H1 (cell line): ENCODE measurements at regions not wholly inside any gene's neighbourhood (a gene's known extent, or its start where the extent isn't known, plus 50 kb on each side); places are given as distances from the start of the nearest gene placed in this dataset.

Experiments
- CTCF ChIA-PET: fragments of 300-600 bp; sonication (Branson Sonifier 250); formaldehyde crosslinking; loops from one replicate; lab custom pipeline; 2021; ENCODE audit not compliant: partially characterized antibody; lab: Charles Lee
- POLR2A ChIA-PET: fragments of 300-600 bp; sonication (Branson Sonifier 250); formaldehyde crosslinking; loops from one replicate; lab custom pipeline; 2021; ENCODE audit warnings: inconsistent platforms; ENCODE audit not compliant: partially characterized antibody; lab: Charles Lee
- DNase-seq, 2 experiments: peaks; one replicate each; pipeline versions ENCODE4 v3.0.0 to v3.0.0-alpha.2; 2010 to 2022; ENCODE audit warnings: low spot score in 2 of 2, low read depth in 1 of 2, mixed read lengths in 1 of 2
- FAIRE-seq: peaks from 2 replicates; lab custom pipeline; 2011; peaks lifted over from hg19 to GRCh38; lab: Jason Lieb, UNC
- H2AFZ ChIP-seq: 2 replicates; pipeline ENCODE4 v1.8.1; 2012; ENCODE audit warnings: low read length, inconsistent platforms
- H2AK5ac ChIP-seq: 2 replicates; pipeline ENCODE4 v1.6.1; 2013; ENCODE audit warnings: low read depth, low read length
- H2BK120ac ChIP-seq: replicated peaks from 2 replicates; pipeline ENCODE3; 2013; ENCODE audit warnings: low read depth, low read length, inconsistent platforms
- H2BK12ac ChIP-seq: 2 replicates; pipeline ENCODE4 v1.6.1; 2013; ENCODE audit warnings: low read depth, low read length
- H2BK15ac ChIP-seq: 2 replicates; pipeline ENCODE4 v1.6.1; 2013; ENCODE audit warnings: low read length
- H2BK20ac ChIP-seq: 2 replicates; pipeline ENCODE4 v1.6.1; 2013; ENCODE audit warnings: low read length
- H2BK5ac ChIP-seq: 2 replicates; pipeline ENCODE4 v1.6.1; 2013; ENCODE audit warnings: low read depth, low read length
- H3K14ac ChIP-seq: 2 replicates; pipeline ENCODE4 v1.6.1; 2013; ENCODE audit warnings: inconsistent platforms; ENCODE audit not compliant: insufficient read length
- H3K18ac ChIP-seq: 2 replicates; pipeline ENCODE4 v1.6.1; 2013; ENCODE audit warnings: low read length; ENCODE audit errors: extremely low read depth
- H3K23ac ChIP-seq: 2 replicates; pipeline ENCODE4 v1.6.1; 2013; ENCODE audit warnings: inconsistent platforms; ENCODE audit not compliant: insufficient read length
- H3K23me2 ChIP-seq: 2 replicates; pipeline ENCODE4 v1.6.1; 2013; ENCODE audit warnings: low read depth, low read length
- H3K27ac ChIP-seq: 2 replicates; pipeline ENCODE4 v1.6.1; 2011; ENCODE audit warnings: low read depth, low read length, inconsistent platforms
- H3K27me3 ChIP-seq, 4 experiments: replicated peaks in 1 of 4; 1 replicate in 1 of 4; 2 replicates in 3 of 4; pipeline versions ENCODE4 v1.6.1 to v1.8.1; 2011 to 2013; ENCODE audit warnings: low read length in 3 of 4, mild to moderate bottlenecking in 3 of 4, inconsistent platforms in 2 of 4, mixed read lengths in 2 of 4, moderate library complexity in 1 of 4; ENCODE audit not compliant: control insufficient read depth in 3 of 4, insufficient read depth in 3 of 4; ENCODE audit errors: extremely low read depth in 1 of 4
- H3K36me3 ChIP-seq, 4 experiments: 2 replicates each; pipeline versions ENCODE4 v1.6.1 to v1.8.1; 2011 to 2013; ENCODE audit warnings: mild to moderate bottlenecking in 4 of 4, low read length in 3 of 4, moderate library complexity in 2 of 4, control low read depth in 1 of 4, inconsistent platforms in 1 of 4; ENCODE audit not compliant: insufficient read depth in 4 of 4, control insufficient read depth in 2 of 4
- H3K4ac ChIP-seq: replicated peaks from 2 replicates; pipeline ENCODE3; 2013; ENCODE audit warnings: low read length, low read depth, mixed read lengths, inconsistent platforms; ENCODE audit not compliant: insufficient read length
- H3K4me1 ChIP-seq, 4 experiments: replicated peaks in 1 of 4; 1 replicate in 1 of 4; 2 replicates in 3 of 4; pipeline versions ENCODE4 v1.6.1 to v1.8.1; 2011 to 2013; ENCODE audit warnings: low read length in 3 of 4, inconsistent platforms in 2 of 4, mixed read lengths in 1 of 4; ENCODE audit not compliant: insufficient read depth in 4 of 4, control insufficient read depth in 3 of 4
- H3K4me2 ChIP-seq, 2 experiments: 2 replicates each; pipeline versions ENCODE4 v1.6.1 to v1.8.1; 2011 to 2013; ENCODE audit warnings: low read depth in 2 of 2, low read length in 2 of 2, control low read depth in 1 of 2, inconsistent platforms in 1 of 2, mild to moderate bottlenecking in 1 of 2; ENCODE audit not compliant: insufficient read depth in 1 of 2
- H3K4me3 ChIP-seq, 4 experiments: fragments of 200-600, 300-600 bp in 1 of 4; sonication (generic), shearing (Covaris generic), sonication (Bioruptor Twin) in 1 of 4; 2 replicates each; pipeline versions ENCODE4 v1.5.1 to v1.8.1; 2011 to 2016; ENCODE audit warnings: low read length in 4 of 4, low read depth in 3 of 4, control low read depth in 2 of 4, inconsistent platforms in 2 of 4, mild to moderate bottlenecking in 2 of 4, mixed read lengths in 1 of 4, moderate library complexity in 1 of 4; ENCODE audit not compliant: insufficient read depth in 2 of 4; ENCODE audit errors: extremely low read depth in 1 of 4
- H3K56ac ChIP-seq: replicated peaks from 2 replicates; pipeline ENCODE3; 2013; ENCODE audit warnings: low read depth, mild to moderate bottlenecking, mixed read lengths, low read length, inconsistent platforms; ENCODE audit not compliant: insufficient read length
- H3K79me1 ChIP-seq: 2 replicates; pipeline ENCODE4 v1.6.1; 2013; ENCODE audit warnings: low read depth, low read length, control low read depth
- H3K79me2 ChIP-seq, 2 experiments: 2 replicates each; pipeline versions ENCODE4 v1.6.1 to v1.8.1; 2012 to 2013; ENCODE audit warnings: low read length in 2 of 2, mild to moderate bottlenecking in 2 of 2, inconsistent platforms in 1 of 2; ENCODE audit not compliant: insufficient read depth in 2 of 2, control insufficient read depth in 1 of 2
- H3K9ac ChIP-seq, 4 experiments: replicated peaks in 1 of 4; 1 replicate in 1 of 4; 2 replicates in 3 of 4; pipeline versions ENCODE4 v1.6.1 to v1.8.1; 2011 to 2013; ENCODE audit warnings: low read depth in 3 of 4, low read length in 3 of 4, control low read depth in 2 of 4, mild to moderate bottlenecking in 2 of 4, moderate library complexity in 2 of 4, inconsistent platforms in 1 of 4; ENCODE audit errors: extremely low read depth in 1 of 4
- H3K9me3 ChIP-seq, 2 experiments: 2 replicates each; pipeline versions ENCODE4 v1.6.1 to v1.8.1; 2012 to 2013; ENCODE audit warnings: mild to moderate bottlenecking in 2 of 2, moderate library complexity in 2 of 2, control low read depth in 1 of 2, inconsistent platforms in 1 of 2, low read depth in 1 of 2, low read length in 1 of 2, mixed read lengths in 1 of 2; ENCODE audit not compliant: insufficient read depth in 2 of 2
- H4K20me1 ChIP-seq, 2 experiments: replicated peaks in 1 of 2; 2 replicates each; pipeline versions ENCODE3 to v1.8.1; 2011 to 2013; ENCODE audit warnings: inconsistent platforms in 2 of 2, low read length in 2 of 2, mild to moderate bottlenecking in 1 of 2; ENCODE audit not compliant: insufficient read depth in 2 of 2, control insufficient read depth in 1 of 2
- H4K5ac ChIP-seq: 2 replicates; pipeline ENCODE4 v1.6.1; 2013; ENCODE audit warnings: low read length, low read depth, mixed read lengths, inconsistent platforms; ENCODE audit not compliant: insufficient read length
- H4K8ac ChIP-seq: 2 replicates; pipeline ENCODE4 v1.8.0; 2013; ENCODE audit warnings: mild to moderate bottlenecking, moderate library complexity, low read length, inconsistent platforms; ENCODE audit not compliant: insufficient read depth; ENCODE audit errors: extremely low read depth
- H4K91ac ChIP-seq: replicated peaks from 2 replicates; pipeline ENCODE3; 2013; ENCODE audit warnings: low read length, mixed read lengths, inconsistent platforms; ENCODE audit not compliant: insufficient read length
- CHD2 ChIP-seq: IDR thresholded peaks from 2 replicates; pipeline ENCODE4 v1.6.1; 2012; ENCODE audit warnings: low read length, improper control_type of control experiment
- EGR1 ChIP-seq: IDR thresholded peaks from 2 replicates; pipeline ENCODE4 v1.6.1; 2011; ENCODE audit warnings: low read depth, low read length, borderline replicate concordance
- EZH2 ChIP-seq: fragments of 200-600 bp; sonication (generic); IDR thresholded peaks from 2 replicates; pipeline ENCODE4 v1.7.1; 2012; ENCODE audit warnings: low read depth, mild to moderate bottlenecking, moderate library complexity, low read length, inconsistent platforms; ENCODE audit not compliant: severe bottlenecking
- POLR2A ChIP-seq, 2 experiments: IDR thresholded peaks; 1 replicate in 1 of 2; 2 replicates in 1 of 2; pipeline ENCODE4 v1.6.1; 2011; ENCODE audit warnings: low read depth in 2 of 2, low read length in 2 of 2, mild to moderate bottlenecking in 2 of 2; ENCODE audit errors: control extremely low read depth in 1 of 2
- RAD21 ChIP-seq, 2 experiments: IDR thresholded peaks in 1 of 2; conservative IDR thresholded peaks in 1 of 2; 2 replicates each; pipeline ENCODE4 v1.6.1; 2011; ENCODE audit warnings: low read depth in 2 of 2, low read length in 2 of 2, improper control_type of control experiment in 1 of 2, inconsistent platforms in 1 of 2, mild to moderate bottlenecking in 1 of 2, moderate library complexity in 1 of 2
- SUZ12 ChIP-seq: fragments of 200-600 bp; sonication (generic); IDR thresholded peaks from 2 replicates; pipeline ENCODE4 v1.6.1; 2012; ENCODE audit warnings: mild to moderate bottlenecking, inconsistent platforms, low read length, moderate library complexity, mixed read lengths
- WGBS, 2 experiments: shearing (Covaris generic) in 1 of 2; methylation state at CpG; one replicate each; pipeline versions ENCODE4 v1.1.6 to v1.1.7; 2013 to 2015; ENCODE audit warnings: low lambda C conversion rate in 2 of 2, mixed read lengths in 2 of 2, inconsistent platforms in 1 of 2, low coverage in 1 of 2, missing lambda C conversion rate in 1 of 2; ENCODE audit not compliant: insufficient replicate concordance in 2 of 2, insufficient coverage in 1 of 2, insufficient read length in 1 of 2; ENCODE audit errors: extremely low coverage in 1 of 2, missing lambda C conversion rate in 1 of 2; 5-methylcytosine and 5-hydroxymethylcytosine counted together

DNA sequence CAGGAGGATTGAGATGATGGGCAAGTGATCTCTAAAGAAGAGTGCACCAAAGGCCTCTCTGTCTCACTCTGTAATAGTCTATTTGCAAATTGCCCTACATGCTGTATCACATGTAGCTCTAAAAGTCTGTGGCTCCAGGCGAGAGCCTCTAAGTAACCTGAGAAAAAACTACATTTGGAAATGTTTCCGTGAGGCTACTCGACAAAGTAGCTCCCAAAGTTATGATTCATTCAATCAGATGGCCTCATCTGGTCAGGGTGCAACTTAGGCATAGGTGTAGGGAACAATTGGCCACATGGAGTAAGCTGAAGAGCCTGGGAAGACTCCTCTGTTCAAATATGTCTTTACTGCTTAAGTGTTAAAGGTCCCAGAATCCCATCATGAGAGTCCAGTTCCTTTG lies 155.4 kb upstream of the PLEKHG7 start:
- Histone ChIP-seq H3K4me3 (no peak overlapping the region), H2AK5ac (no peak overlapping the region), H3K23me2 (no peaks in the 10 kb centered on the region), H3K27me3 (no peaks in the 10 kb centered on the region), H4K20me1 (no peaks in the 10 kb centered on the region), H2BK15ac (no peak overlapping the region), H4K8ac (no peak overlapping the region), H3K9ac (no peak overlapping the region), H3K9me3 (no peaks in the 10 kb centered on the region), H3K18ac (no peak overlapping the region), H3K56ac (no peak overlapping the region), H2BK20ac (no peak overlapping the region), H3K4ac (no peak overlapping the region), H3K79me1 (no peaks in the 10 kb centered on the region), H2AFZ (no peak overlapping the region), H3K27ac (no peak overlapping the region), H2BK5ac (no peak overlapping the region), H4K5ac (no peak overlapping the region), H3K4me1 (no peaks in the 10 kb centered on the region), H3K4me2 (no peak overlapping the region), H3K36me3 (no peaks in the 10 kb centered on the region), H3K23ac (no peak overlapping the region), H4K91ac (no peak overlapping the region), H3K79me2 (no peaks in the 10 kb centered on the region), H2BK120ac (no peak overlapping the region), H2BK12ac (no peak overlapping the region), H3K14ac (no peak overlapping the region)
- CTCF ChIA-PET: interaction anchor here (1.5 kb wide), 1 partner anchor 41 kb away, joined by 3 read pairs; no protein-coding TSS in a partner anchor
- POLR2A ChIA-PET: no interaction called here
- TF ChIP-seq EZH2 (no peak), EGR1 (no peak), CHD2 (no peak), RAD21 (IDR thresholded peaks at IDR 0.05 in 1 of 2, conservative IDR thresholded peaks at IDR 0.05 in 1 of 2; ENCODE audit: low read depth in 2 of 2, low read length in 2 of 2) (no peak), POLR2A (IDR thresholded peaks at IDR 0.05; ENCODE audit: control extremely low read depth in 1 of 2, low read depth in 2 of 2, low read length in 2 of 2) (no peak), SUZ12 (no peak)
- 88% methylated on average over 3 of the region's 3 CpGs; no CpG with 5 or more reads in 1 of the 2 experiments for WGBS, 2 experiments
- DNase-seq (no peak), FAIRE-seq (no peak)
